ENCODE measurements at regions not wholly inside any gene's neighbourhood (a gene's known extent, or its start where the extent isn't known, plus 50 kb on each side); places are given as distances from the start of the nearest gene placed in this dataset.
"Not testable (repeated sequence)": the region's sequence is repeated elsewhere in the genome, so short reads cannot be mapped to it uniquely, and the experiment has no call there.

DNA sequence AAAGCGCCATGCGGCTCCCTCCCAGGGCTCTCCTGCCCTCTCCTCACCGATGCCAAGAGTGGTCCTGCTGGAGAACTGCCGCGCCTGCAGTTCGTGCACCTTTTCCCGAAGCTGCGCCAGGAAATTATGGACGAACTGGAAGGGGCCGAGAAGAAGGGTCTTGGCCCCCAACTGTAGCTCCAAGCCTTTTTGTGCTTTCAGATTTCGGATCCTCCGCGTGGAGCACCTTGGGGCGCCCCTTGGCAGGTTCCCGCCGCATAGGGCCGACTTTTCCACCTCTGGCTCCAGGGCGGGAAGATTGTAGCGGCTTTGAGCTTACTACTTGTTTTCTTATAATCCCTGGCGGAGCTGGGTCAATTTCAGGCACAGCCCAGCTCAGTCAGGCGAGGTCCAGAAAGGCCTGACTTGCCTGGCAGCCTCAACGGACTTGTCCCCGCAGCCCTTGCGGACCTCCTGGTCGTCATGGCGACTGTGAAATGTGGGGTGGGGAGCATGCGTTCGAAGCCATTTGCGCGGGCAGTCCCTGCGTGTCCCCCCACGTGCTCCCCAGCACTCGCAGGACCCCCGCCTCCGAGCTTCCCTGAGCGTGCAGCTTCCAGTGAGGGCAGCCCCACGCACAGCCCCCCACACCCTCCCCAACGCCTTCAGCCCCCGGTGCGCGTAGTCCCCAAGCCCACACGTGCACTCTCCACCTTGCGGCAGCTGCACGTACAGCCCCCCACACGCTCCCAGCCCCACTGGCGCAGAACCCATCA is 129.9 kb downstream of the KBTBD2 start:
- TF ChIP-seq, protein P1, sequence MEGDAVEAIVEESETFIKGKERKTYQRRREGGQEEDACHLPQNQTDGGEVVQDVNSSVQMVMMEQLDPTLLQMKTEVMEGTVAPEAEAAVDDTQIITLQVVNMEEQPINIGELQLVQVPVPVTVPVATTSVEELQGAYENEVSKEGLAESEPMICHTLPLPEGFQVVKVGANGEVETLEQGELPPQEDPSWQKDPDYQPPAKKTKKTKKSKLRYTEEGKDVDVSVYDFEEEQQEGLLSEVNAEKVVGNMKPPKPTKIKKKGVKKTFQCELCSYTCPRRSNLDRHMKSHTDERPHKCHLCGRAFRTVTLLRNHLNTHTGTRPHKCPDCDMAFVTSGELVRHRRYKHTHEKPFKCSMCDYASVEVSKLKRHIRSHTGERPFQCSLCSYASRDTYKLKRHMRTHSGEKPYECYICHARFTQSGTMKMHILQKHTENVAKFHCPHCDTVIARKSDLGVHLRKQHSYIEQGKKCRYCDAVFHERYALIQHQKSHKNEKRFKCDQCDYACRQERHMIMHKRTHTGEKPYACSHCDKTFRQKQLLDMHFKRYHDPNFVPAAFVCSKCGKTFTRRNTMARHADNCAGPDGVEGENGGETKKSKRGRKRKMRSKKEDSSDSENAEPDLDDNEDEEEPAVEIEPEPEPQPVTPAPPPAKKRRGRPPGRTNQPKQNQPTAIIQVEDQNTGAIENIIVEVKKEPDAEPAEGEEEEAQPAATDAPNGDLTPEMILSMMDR (IDR thresholded peaks at IDR 0.05): no peak
- no peak for TF ChIP-seq ZFX (IDR thresholded peaks at IDR 0.05; ENCODE audit: borderline replicate concordance)

DNA sequence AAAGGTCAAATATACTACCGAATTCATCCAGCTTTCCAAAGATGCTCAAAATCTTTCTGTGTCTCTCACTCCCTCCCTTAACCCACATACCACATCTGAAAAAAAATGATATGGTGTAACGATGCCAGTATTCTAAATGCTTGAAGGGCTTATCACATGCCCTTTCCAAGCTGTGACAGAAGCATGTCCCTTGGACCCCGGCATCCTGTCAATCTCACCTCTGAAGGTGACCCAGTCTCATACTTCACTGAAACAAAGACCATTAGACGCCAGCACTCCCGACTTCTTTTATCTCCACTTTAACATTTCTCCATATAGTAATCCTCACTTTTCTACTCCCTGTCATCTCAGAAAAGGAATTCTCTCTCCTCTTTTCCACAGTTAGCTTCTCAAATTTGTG is 130.8 kb downstream of the KBTBD2 start:
- H3K27ac ChIP-seq: not testable (repeated sequence)

More for the DNA sequence above, 129.9 kb downstream of the KBTBD2 start:
- H3K27ac ChIP-seq: no peak overlapping the region

DNA sequence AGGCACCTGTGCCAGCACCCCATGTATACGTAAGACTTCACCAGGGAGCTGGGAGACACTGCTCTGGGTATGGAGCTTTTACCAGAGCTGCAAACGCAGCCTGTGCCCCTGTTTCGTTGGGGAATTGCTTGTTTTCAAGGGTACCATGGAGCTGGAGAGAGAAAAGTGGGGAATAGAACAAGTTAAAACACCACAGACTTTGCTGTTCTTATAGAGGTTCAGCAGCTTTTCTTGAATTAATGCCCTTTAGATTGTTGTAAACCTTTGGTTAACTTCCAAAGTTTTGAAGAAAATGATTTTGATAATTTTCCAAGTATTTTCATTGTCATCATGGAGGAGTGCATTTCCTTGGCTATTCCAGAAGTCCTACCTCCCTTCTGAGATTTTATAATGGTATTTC is 131.7 kb downstream of the KBTBD2 start:
- H3K27ac ChIP-seq: not testable (repeated sequence)

DNA sequence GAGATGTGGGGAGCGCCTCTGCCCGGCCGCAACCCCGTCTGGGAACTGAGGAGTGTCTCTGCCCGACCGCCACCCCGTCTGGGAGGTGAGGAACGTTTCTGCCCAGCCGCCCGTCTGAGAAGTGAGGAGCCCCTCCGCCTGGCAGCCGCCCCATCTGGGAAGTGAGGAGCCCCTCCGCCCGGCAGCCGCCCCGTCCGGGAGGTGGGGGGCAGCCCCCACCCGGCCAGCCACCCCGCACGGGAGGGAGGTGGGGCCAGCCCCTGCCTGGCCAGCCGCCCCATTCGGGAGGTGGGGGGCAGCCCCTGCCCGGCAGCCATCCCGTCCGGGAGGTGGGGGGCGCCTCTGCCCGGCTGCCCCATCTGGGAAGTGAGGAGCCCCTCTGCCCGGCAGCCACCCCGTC is 137.7 kb downstream of the KBTBD2 start:
- H3K27ac ChIP-seq: not testable (repeated sequence)

DNA sequence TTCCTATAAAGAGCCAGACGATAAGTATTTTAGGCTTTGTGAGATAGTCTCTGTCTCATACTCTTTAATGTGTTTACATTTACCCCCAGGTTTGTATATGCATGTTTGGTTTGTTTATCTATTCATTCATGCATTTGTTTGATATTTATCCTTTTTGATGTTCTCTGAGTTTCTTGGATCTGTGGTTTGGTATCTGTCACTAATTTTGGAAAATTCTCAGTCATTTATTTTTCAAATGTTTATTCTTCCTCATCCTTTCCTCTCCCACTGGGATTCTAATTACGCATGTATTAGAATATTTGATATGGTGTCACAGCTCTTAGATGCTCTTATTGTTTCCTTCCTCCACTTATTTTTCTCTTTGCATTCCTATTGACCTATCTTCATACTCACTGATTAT is 143.2 kb downstream of the KBTBD2 start:
- not testable (repeated sequence) for H3K27ac ChIP-seq

DNA sequence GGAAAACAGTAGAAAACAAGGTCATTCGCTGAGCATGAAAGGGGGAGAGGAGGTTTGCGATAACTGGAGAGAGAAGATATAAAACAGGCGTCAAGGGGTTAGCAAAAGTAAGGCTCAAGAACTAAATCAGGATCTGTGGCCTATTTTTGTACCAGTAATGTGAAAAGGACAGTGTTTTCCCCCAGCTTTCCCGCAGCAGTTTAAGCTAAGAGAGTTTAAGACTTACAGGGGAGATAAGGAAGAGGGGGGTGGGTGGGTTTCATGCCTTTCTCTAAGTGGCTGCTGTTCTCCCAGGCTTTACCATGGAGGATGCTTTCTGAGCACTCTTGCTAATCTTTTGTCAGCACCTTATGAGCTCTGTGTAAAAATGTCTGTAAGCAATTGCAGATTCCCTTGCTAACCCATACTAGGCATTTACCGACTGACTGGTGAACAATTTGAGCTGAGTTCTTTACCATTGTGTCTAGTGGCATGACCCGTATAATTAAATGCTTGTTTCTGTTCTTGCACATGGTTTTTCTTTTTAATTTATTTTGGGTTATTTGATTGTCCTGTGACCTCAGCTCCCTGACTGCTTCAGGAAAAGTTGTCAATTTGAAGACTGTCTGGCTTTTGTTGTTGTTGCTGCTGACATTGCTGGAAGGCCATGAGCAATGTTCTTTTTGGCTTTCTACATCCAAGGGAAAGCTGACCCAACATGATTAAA is 144.0 kb downstream of the KBTBD2 start:
- H3K27ac ChIP-seq: not testable (repeated sequence)

DNA sequence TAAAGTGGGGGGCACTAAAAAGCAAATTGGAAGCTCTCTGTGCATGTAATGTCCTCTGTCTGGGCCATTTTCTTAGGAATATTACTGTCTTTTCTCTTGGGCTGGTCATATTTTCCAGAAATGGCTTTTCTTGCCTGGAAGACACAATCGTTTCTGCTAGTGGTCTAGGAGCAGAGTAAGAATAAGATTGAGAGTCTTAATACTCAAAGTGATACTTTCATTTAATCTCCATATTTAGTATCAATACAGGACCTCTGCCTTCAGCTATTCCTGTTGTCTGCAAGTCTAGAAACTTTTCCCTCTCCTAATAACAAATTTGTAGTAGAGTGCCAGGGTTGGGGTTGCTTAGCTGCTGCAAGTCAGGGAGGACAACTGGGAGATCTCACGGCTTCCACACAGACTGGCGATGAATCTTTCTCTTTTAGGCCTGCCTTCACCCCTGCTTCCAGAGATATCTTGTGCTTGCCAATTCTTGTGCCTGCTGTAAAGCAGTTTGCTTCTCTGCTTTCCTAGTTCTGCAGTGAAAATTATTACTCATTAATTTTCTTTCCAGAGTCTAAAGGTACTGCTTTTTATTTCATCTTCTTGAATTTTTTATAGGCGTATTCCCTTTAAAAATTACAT is 149.6 kb downstream of the KBTBD2 start:
- not testable (repeated sequence) for H3K27ac ChIP-seq

DNA sequence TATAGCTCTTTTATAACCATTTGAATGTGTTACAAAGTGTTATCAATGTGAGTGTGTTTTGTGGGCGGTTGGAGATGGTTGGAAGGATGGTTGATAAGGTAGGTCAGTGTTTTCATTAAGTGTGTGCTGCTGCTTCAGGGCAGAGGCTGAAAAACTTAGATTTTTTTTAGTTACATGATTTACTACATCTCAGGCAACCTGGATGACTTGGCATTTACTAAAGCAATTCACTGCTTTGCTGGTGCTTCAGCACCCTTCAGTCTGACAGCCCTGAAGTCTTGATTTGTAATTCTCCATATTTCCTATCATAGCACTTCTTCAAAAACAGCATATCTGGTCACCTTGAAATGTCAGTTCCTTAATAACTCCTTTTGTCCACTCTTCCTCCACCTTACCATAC is 151.8 kb downstream of the KBTBD2 start:
- H3K27ac ChIP-seq: not testable (repeated sequence)

DNA sequence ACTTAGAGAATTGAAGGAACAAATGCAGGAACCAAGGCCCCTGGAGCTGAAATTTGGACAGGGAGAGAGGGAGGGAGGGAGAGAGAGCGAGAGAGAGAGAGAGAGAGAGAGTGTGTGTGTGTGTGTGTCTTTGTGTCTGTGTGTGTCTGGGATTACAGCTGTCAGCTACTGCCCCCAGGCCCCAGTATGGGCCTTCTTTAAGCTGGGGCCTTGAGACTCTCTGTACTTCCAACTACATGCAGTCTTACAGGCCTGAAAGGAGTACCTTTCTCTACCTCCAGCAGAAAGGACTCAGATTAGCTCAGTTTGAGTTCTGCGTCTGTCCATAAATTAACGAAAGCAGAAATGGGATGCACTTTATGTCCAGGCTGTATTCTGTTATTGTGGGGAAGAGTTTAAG is 153.2 kb downstream of the KBTBD2 start:
- H3K27ac ChIP-seq: not testable (repeated sequence)

DNA sequence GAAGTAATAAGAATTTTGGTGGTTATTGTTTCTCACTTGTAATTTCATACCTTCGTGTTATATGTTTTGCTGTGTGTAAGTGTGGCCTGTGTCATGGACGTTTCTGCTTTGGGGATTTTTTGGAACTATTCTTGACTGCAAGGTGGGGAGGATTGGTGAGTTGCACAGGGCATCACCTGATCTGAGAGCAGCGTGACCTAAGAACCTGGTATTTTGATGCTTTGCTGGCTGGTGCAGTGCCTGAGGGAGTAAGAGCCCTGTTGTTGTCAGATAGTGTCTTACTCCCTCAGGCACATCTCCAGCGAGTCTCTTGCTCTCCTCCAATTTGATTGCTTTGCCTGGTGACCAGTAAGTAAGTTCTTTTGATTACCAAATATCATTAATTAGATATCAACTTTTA is 158.8 kb downstream of the KBTBD2 start:
- not testable (repeated sequence) for H3K27ac ChIP-seq

DNA sequence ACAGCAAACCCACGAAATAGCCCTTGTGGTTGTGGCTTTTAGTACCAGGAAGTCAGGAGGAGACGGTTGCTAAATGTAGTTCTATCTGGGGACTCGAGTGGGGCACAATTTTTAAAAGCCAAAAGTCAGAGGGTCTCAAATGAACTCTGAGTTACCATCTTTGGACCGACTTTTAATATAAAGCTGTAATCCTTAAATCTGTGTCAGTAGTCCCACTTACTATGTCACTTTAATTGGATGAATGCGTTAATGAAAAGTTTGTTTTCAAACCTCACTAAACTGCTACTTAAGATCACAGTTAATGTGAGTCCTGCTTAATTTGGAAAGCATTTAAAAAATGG is 162.3 kb downstream of the KBTBD2 start:
- not testable (repeated sequence) for H3K27ac ChIP-seq

DNA sequence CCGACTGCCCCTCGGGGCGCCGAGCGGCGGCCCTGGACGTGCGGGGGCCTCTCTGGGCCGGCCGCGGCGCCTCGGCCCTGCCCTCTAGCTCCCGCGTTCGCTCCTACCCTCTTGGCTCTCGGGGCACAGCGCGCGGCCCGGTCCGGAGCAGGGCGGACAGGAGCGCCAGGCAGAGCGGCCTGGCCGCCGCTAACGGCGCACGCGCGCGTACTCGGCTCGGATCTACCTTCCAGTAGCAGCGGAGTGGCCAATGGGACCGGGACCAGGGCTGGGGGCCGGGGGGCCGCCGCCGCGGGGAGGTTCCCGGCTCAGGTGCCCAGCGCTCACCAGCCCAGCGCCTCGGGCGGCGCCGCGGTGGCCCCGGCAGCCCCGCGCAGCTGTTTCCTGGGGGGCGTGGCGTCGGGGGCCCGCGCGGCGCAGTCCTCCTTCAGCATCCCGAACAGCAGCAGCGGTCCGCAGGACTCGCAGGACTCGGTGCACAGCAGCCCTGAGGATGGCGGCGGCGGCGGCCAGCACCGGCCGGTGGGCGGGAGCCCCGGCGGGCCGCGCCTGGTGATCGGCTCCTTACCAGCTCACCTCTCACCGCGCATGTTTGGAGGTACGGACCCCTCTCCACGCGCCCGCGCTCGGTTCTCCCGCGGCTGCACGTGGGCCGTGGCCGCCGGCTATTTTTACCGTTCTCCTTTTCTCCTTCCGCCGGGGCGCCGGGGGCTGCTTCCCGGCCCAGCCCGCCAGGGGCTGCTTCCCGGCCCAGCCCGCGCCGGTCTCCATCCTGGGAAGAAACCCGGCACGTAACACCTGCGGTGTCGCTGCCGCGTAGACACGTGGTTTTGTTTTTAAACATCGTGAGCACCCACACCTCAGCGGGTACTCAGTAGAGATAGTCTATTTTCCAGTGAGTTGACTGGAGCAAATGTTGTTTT is 162.9 kb downstream of the KBTBD2 start:
- not testable (repeated sequence) for H3K27ac ChIP-seq

DNA sequence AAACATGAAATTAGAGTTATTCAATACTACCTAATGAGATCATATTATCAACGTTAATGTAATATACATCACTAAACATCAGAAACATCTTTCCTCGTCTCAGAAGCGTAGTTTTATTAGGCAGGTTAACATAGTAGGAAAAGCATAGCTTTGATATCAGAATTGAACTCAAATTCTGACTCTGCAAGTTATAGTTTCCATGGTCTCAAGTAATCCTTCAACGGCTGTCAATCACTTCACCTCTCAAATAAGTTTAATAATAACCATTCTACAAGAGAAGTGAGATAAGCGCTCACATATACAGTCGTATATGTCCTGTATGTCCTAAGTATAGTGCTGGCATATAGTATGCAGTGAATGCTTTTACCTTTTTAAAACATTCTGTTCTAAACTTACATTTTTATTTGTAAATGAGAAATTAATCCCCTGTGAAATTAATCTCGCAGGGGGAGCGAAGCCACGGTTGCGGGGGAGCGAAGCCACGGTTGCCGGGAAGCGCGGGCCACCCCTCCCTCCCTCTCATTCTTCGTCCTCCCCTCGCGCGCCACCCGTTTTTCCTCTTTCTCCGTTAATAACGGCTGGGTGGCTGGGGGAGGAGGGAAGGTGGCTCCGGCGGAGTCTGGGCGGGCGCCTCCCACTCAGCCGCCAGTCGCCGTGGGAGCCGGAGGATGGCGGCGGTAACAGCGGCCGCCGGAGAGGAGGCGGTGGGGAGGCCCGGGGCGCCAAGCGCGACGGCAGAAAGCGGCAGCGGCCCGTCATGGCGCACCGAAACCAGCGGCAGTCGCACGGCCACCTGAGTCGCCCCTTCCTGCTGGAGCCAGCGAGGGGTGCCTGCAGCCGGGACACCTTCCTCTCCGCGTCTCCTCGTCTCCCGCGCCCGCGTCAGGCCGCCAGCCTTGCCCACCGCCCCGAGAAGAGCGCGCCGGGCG is 163.8 kb downstream of the KBTBD2 start:
- H3K27ac ChIP-seq: not testable (repeated sequence)

DNA sequence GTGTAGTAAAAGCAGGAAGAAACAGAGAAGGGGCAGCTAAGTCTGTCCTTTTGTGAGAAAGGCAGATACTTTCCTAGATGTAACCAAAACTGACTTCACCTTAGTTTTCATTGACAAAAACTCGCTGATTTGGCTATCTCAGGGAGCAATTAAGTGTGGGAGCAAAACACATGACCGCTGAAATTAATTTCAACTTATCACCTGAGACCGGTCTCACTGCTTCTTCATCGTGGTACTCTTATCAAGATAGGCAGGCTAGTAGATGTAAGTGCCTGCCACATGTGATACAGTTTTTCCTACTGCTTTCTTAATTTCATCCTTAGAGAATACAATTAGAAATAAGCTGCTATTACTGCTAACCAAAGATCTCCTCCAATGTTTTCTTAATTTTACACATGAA is 168.7 kb downstream of the KBTBD2 start:
- not testable (repeated sequence) for H3K27ac ChIP-seq

Data from 22Rv1 (cell line).